Left ventricle myocardium inferior (tissue), 1 donor: ENCODE measurements at regions not wholly inside any gene's neighbourhood (a gene's known extent, or its start where the extent isn't known, plus 50 kb on each side); places are given as distances from the start of the nearest gene placed in this dataset.

Source experiments
- DNase-seq: peaks from one replicate; pipeline ENCODE4 v3.0.0-alpha.2; 2020
- H3K27ac ChIP-seq: fragments of 200-600 bp; replicated peaks from 2 replicates; pipeline ENCODE4 v1.8.0; 2021
- H3K27me3 ChIP-seq: fragments of 200-600 bp; 2 replicates; pipeline ENCODE4 v1.8.0; 2021; ENCODE audit warnings: low read depth
- H3K36me3 ChIP-seq: fragments of 200-600 bp; 2 replicates; pipeline ENCODE4 v1.8.0; 2021
- H3K4me1 ChIP-seq: fragments of 200-600 bp; 2 replicates; pipeline ENCODE4 v1.8.0; 2021
- H3K4me3 ChIP-seq: fragments of 200-600 bp; 2 replicates; pipeline ENCODE4 v1.8.0; 2021; ENCODE audit warnings: mild to moderate bottlenecking, moderate library complexity
- H3K9me3 ChIP-seq: fragments of 200-600 bp; replicated peaks from 2 replicates; pipeline ENCODE4 v1.8.0; 2021
- CTCF ChIP-seq: fragments of 200-600 bp; IDR thresholded peaks from 2 replicates; pipeline ENCODE4 v1.8.0; 2021; ENCODE audit warnings: antibody characterized with exemption, mild to moderate bottlenecking, borderline replicate concordance
- intact Hi-C: fragments of 100-400 bp; cut with micrococcal nuclease; formaldehyde crosslinking; loops from one replicate; pipeline ENCODE4 v1.11.0; 2022
- donor health status: DM: no; HTN: yes; CAD: no; lungs with severe emphysema.

GRCh38 chr1:58304346-58304975 is 242.1 kb downstream of the OMA1 start:
- no peak for DNase-seq

GRCh38 chr1:58303841-58304240 is 242.7 kb downstream of the OMA1 start:
- H3K27ac ChIP-seq = peak overlapping the region; percentile 35
- H3K4me3 ChIP-seq = no peak overlapping the region
- peaks cover 8% of the 10 kb centered on the region for H3K27me3 ChIP-seq
- no peaks in the 10 kb centered on the region for H3K36me3 ChIP-seq
- TF ChIP-seq CTCF = no peak
- intact Hi-C loops = no loop called here
- DNase-seq = no peak
- H3K4me1 ChIP-seq = no peaks in the 10 kb centered on the region
- no peaks in the 10 kb centered on the region for H3K9me3 ChIP-seq

More at GRCh38 chr1:58304346-58304975, 242.1 kb downstream of the OMA1 start:
- intact Hi-C loops = no loop called here
- Histone ChIP-seq H3K27ac (peak overlapping the region; percentile 35), H3K4me3 (no peak overlapping the region), H3K9me3 (no peaks in the 10 kb centered on the region), H3K36me3 (no peaks in the 10 kb centered on the region), H3K4me1 (no peaks in the 10 kb centered on the region), H3K27me3 (peaks cover 8% of the 10 kb centered on the region)
- TF ChIP-seq CTCF = no peak

GRCh38 chr1:58293388-58293787 is 253.1 kb downstream of the OMA1 start:
- Histone ChIP-seq H3K9me3 (no peaks in the 10 kb centered on the region), H3K27ac (no peak overlapping the region), H3K36me3 (no peaks in the 10 kb centered on the region), H3K4me1 (no peaks in the 10 kb centered on the region), H3K27me3 (peaks cover 7% of the 10 kb centered on the region), H3K4me3 (no peak overlapping the region)
- intact Hi-C loops = no loop called here
- no peak for TF ChIP-seq CTCF
- DNase-seq = no peak

- peaks cover 25% of the 10 kb centered on the region for H3K27me3 ChIP-seq
Measured at GRCh38 chr1:58290685-58291372, 255.7 kb downstream of the OMA1 start.

GRCh38 chr1:58288624-58289142 is 257.8 kb downstream of the OMA1 start:
- intact Hi-C loops = no loop called here
- Histone ChIP-seq H3K27me3 (peaks cover 46% of the 10 kb centered on the region), H3K36me3 (no peaks in the 10 kb centered on the region), H3K9me3 (peaks cover 3% of the 10 kb centered on the region), H3K4me3 (no peak overlapping the region), H3K27ac (no peak overlapping the region), H3K4me1 (no peaks in the 10 kb centered on the region)
- no peak for DNase-seq
- no peak for TF ChIP-seq CTCF

More at GRCh38 chr1:58290685-58291372, 255.7 kb downstream of the OMA1 start:
- intact Hi-C loops = no loop called here
- Histone ChIP-seq H3K27ac (no peak overlapping the region), H3K4me3 (no peak overlapping the region), H3K4me1 (no peaks in the 10 kb centered on the region), H3K36me3 (no peaks in the 10 kb centered on the region), H3K9me3 (peaks cover 3% of the 10 kb centered on the region)
- no peak for DNase-seq
- TF ChIP-seq CTCF = no peak
